SKM-1 (cell line): ENCODE measurements at regions not wholly inside any gene's neighbourhood (a gene's known extent, or its start where the extent isn't known, plus 50 kb on each side); places are given as distances from the start of the nearest gene placed in this dataset.

Experiments used
- DNase-seq: peaks from one replicate; lab custom pipeline; 2025; ENCODE audit not compliant: unreplicated experiment; lab: John Stamatoyannopoulos, UW

- no peak for DNase-seq
Observed at GRCh38 chr1:181383695-181384094, 99.6 kb upstream of the CACNA1E start.

- no peak for DNase-seq
Observed at GRCh38 chr1:181386340-181386739, 97.0 kb upstream of the CACNA1E start.

- no peak for DNase-seq
Observed at GRCh38 chr1:181386951-181387350, 96.4 kb upstream of the CACNA1E start.

GRCh38 chr1:181387702-181388101 lies 95.6 kb upstream of the CACNA1E start:
- no peak for DNase-seq

- no peak for DNase-seq
Observed at GRCh38 chr1:181390410-181391077, 92.8 kb upstream of the CACNA1E start.

GRCh38 chr1:181391301-181391900 lies 91.9 kb upstream of the CACNA1E start:
- DNase-seq, result no peak

- no peak for DNase-seq
Observed at GRCh38 chr1:181392133-181392532, 91.2 kb upstream of the CACNA1E start.

- DNase-seq, result no peak
Observed at GRCh38 chr1:181392613-181393220, 90.6 kb upstream of the CACNA1E start.

GRCh38 chr1:181394766-181395165 lies 88.6 kb upstream of the CACNA1E start:
- DNase-seq, result no peak

GRCh38 chr1:181396171-181396670 lies 87.1 kb upstream of the CACNA1E start:
- DNase-seq, result no peak

- no peak for DNase-seq
Observed at GRCh38 chr1:181396811-181397210, 86.5 kb upstream of the CACNA1E start.

GRCh38 chr1:181397845-181398244 lies 85.5 kb upstream of the CACNA1E start:
- no peak for DNase-seq

GRCh38 chr1:181398544-181398943 lies 84.8 kb upstream of the CACNA1E start:
- no peak for DNase-seq

GRCh38 chr1:181405584-181405983 lies 77.7 kb upstream of the CACNA1E start:
- DNase-seq, result no peak

GRCh38 chr1:181406989-181407388 lies 76.3 kb upstream of the CACNA1E start:
- no peak for DNase-seq

GRCh38 chr1:181409981-181410380 lies 73.3 kb upstream of the CACNA1E start:
- DNase-seq, result no peak

GRCh38 chr1:181412746-181413145 lies 70.6 kb upstream of the CACNA1E start:
- DNase-seq, result no peak

GRCh38 chr1:181413195-181413815 lies 70.0 kb upstream of the CACNA1E start:
- DNase-seq, result no peak

- DNase-seq, result no peak
Observed at GRCh38 chr1:181413836-181414235, 69.5 kb upstream of the CACNA1E start.

GRCh38 chr1:181416268-181416860 lies 67.0 kb upstream of the CACNA1E start:
- no peak for DNase-seq

GRCh38 chr1:181417915-181418314 lies 65.4 kb upstream of the CACNA1E start:
- no peak for DNase-seq
